ENCODE measurements at regions not wholly inside any gene's neighbourhood (a gene's known extent, or its start where the extent isn't known, plus 50 kb on each side); places are given as distances from the start of the nearest gene placed in this dataset.

DNA sequence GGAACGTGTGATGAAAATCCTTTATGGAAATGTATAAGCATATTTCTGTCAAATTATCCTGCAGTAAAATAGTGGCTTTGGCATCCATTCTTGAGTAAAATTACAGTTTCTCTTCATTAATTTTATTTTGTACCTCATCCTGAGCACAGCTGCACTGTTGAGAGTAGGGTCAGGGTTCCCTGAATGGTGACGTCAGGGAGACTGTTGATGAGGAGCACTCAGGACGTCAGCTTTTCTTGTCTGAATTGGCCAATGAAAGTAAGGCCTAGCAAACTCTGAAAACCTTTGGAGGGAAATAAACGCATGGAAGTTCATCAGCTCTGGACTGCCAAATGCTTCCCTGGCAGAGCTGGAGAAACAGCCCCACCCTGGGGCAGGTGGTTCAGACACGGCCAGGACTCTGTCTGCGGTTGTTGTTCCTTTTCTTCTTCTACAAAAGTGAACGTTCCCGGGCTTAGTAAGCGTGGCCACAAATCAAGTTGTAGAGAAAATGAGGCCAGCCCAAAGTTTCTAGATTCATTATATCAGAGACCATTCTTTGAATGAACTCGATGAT, 179.7 kb upstream of the EXOC2 start:
- TF ChIP-seq, protein P1, sequence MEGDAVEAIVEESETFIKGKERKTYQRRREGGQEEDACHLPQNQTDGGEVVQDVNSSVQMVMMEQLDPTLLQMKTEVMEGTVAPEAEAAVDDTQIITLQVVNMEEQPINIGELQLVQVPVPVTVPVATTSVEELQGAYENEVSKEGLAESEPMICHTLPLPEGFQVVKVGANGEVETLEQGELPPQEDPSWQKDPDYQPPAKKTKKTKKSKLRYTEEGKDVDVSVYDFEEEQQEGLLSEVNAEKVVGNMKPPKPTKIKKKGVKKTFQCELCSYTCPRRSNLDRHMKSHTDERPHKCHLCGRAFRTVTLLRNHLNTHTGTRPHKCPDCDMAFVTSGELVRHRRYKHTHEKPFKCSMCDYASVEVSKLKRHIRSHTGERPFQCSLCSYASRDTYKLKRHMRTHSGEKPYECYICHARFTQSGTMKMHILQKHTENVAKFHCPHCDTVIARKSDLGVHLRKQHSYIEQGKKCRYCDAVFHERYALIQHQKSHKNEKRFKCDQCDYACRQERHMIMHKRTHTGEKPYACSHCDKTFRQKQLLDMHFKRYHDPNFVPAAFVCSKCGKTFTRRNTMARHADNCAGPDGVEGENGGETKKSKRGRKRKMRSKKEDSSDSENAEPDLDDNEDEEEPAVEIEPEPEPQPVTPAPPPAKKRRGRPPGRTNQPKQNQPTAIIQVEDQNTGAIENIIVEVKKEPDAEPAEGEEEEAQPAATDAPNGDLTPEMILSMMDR (conservative IDR thresholded peaks at IDR 0.05 in 1 of 2, IDR thresholded peaks at IDR 0.05 in 1 of 2; ENCODE audit: low read depth in 1 of 2, low read length in 2 of 2), result no peak
- no peak for TF ChIP-seq EZH2 (IDR thresholded peaks at IDR 0.05; ENCODE audit: low read length, missing control alignments)
